Endothelial cell of umbilical vein (primary cell): ENCODE measurements at regions not wholly inside any gene's neighbourhood (a gene's known extent, or its start where the extent isn't known, plus 50 kb on each side); places are given as distances from the start of the nearest gene placed in this dataset.

Source experiments
- BruUV-seq: library from RNA; stranded (reverse); fragments of 400-500 nt; replicated peaks from 2 replicates; lab custom pipeline; 2021; lab: Mats Ljungman, UMichigan
- CTCF ChIA-PET: fragments of 300-600, 350-600 bp; sonication (Branson Sonifier 250); formaldehyde crosslinking; loops from one replicate; lab custom pipeline; 2021; ENCODE audit warnings: antibody characterized with exemption, inconsistent platforms; lab: Charles Lee
- POLR2A ChIA-PET: fragments of 300-600, 350-600 bp; sonication (Branson Sonifier 250); formaldehyde crosslinking; loops from one replicate; lab custom pipeline; 2021; ENCODE audit warnings: antibody characterized with exemption, inconsistent platforms; lab: Charles Lee
- DNase-seq: peaks from one replicate; pipeline ENCODE4 v3.0.0-alpha.2; 2011; ENCODE audit warnings: low read depth, low spot score
- FAIRE-seq: peaks from 2 replicates; lab custom pipeline; 2011; peaks lifted over from hg19 to GRCh38; lab: Jason Lieb, UNC
- H2AFZ ChIP-seq: 2 replicates; pipeline ENCODE4 v1.6.0; 2012; ENCODE audit warnings: low read depth, low read length, control low read depth, inconsistent platforms
- H3K27ac ChIP-seq: 2 replicates; pipeline ENCODE4 v1.5.1; 2011; ENCODE audit warnings: low read depth, mild to moderate bottlenecking, control low read depth, low read length, moderate library complexity; ENCODE audit not compliant: insufficient read depth
- H3K27me3 ChIP-seq, 2 experiments: 2 replicates each; pipeline versions ENCODE4 v1.6.0 to v1.6.1; 2011; ENCODE audit warnings: low read length in 2 of 2, mixed read lengths in 1 of 2; ENCODE audit not compliant: control insufficient read depth in 2 of 2, insufficient read depth in 2 of 2
- H3K36me3 ChIP-seq, 2 experiments: 2 replicates in 1 of 2; 3 replicates in 1 of 2; pipeline ENCODE4 v1.5.1; 2011; ENCODE audit warnings: low read length in 2 of 2, mild to moderate bottlenecking in 1 of 2, moderate library complexity in 1 of 2; ENCODE audit not compliant: control insufficient read depth in 2 of 2, insufficient read depth in 2 of 2; ENCODE audit errors: extremely low read depth in 1 of 2
- H3K4me1 ChIP-seq: 3 replicates; pipeline ENCODE4 v1.5.1; 2011; ENCODE audit warnings: mild to moderate bottlenecking, low read length; ENCODE audit not compliant: control insufficient read depth, insufficient read depth; ENCODE audit errors: extremely low read depth
- H3K4me2 ChIP-seq: 2 replicates; pipeline ENCODE4 v1.6.1; 2011; ENCODE audit warnings: low read length, control low read depth, mixed read lengths; ENCODE audit not compliant: insufficient read depth
- H3K4me3 ChIP-seq, 3 experiments: fragments of 200-600 bp in 1 of 3; sonication (generic), shearing (Covaris generic) in 1 of 3; replicated peaks in 1 of 3; 2 replicates each; pipeline ENCODE4 v1.5.1; 2011 to 2016; ENCODE audit warnings: control low read depth in 3 of 3, low read length in 3 of 3, mild to moderate bottlenecking in 2 of 3, inconsistent platforms in 1 of 3, low read depth in 1 of 3, moderate library complexity in 1 of 3; ENCODE audit not compliant: insufficient read depth in 1 of 3
- H3K79me2 ChIP-seq: 2 replicates; pipeline ENCODE4 v1.6.0; 2012; ENCODE audit warnings: low read length, inconsistent platforms; ENCODE audit not compliant: control insufficient read depth, insufficient read depth
- H3K9ac ChIP-seq: replicated peaks from 2 replicates; pipeline ENCODE3; 2011; ENCODE audit warnings: low read length, control low read depth; ENCODE audit not compliant: insufficient read depth; ENCODE audit errors: extremely low read depth
- H3K9me1 ChIP-seq: replicated peaks from 3 replicates; pipeline ENCODE4 v1.6.0; 2011; ENCODE audit warnings: mild to moderate bottlenecking, low read length; ENCODE audit not compliant: control insufficient read depth, insufficient read depth; ENCODE audit errors: extremely low read depth
- H3K9me3 ChIP-seq: replicated peaks from 2 replicates; pipeline ENCODE4 v1.5.1; 2012; ENCODE audit warnings: low read length, inconsistent platforms; ENCODE audit not compliant: control insufficient read depth, insufficient read depth
- H4K20me1 ChIP-seq: replicated peaks from 2 replicates; pipeline ENCODE3; 2011; ENCODE audit warnings: mild to moderate bottlenecking, low read length; ENCODE audit not compliant: control insufficient read depth, insufficient read depth; ENCODE audit errors: extremely low read depth
- EZH2 ChIP-seq: IDR thresholded peaks from 2 replicates; pipeline ENCODE4 v1.6.1; 2012; ENCODE audit warnings: borderline replicate concordance, low read depth, mild to moderate bottlenecking, moderate library complexity, low read length, inconsistent platforms; ENCODE audit not compliant: severe bottlenecking
- FOS ChIP-seq: IDR thresholded peaks from 2 replicates; pipeline ENCODE4 v1.6.1; 2011; ENCODE audit warnings: mild to moderate bottlenecking, low read length, moderate library complexity, borderline replicate concordance; ENCODE audit not compliant: insufficient read depth
- GATA2 ChIP-seq: IDR thresholded peaks from 2 replicates; pipeline ENCODE4 v1.7.0; 2011; ENCODE audit warnings: low read depth, mild to moderate bottlenecking, moderate library complexity, mixed read lengths, low read length; ENCODE audit not compliant: insufficient read length, insufficient read depth
- JUN ChIP-seq: IDR thresholded peaks from 2 replicates; pipeline ENCODE4 v1.6.1; 2011; ENCODE audit warnings: borderline replicate concordance, low read depth; ENCODE audit not compliant: insufficient read length, insufficient read depth
- MYC ChIP-seq: IDR thresholded peaks from one replicate; pipeline ENCODE4 v1.6.1; 2011; ENCODE audit warnings: mild to moderate bottlenecking, low read depth, low read length
- POLR2A ChIP-seq: IDR thresholded peaks from 2 replicates; pipeline ENCODE4 v1.6.1; 2012; ENCODE audit warnings: low read depth, mild to moderate bottlenecking, control low read depth, low read length
- POLR2AphosphoS5 ChIP-seq: IDR thresholded peaks from 2 replicates; pipeline ENCODE4 v1.6.1; 2012; ENCODE audit warnings: low read depth, mild to moderate bottlenecking, control low read depth, low read length, moderate library complexity; ENCODE audit not compliant: insufficient read depth
- dilution Hi-C: fragments of 300-500 bp; cut with MboI; formaldehyde crosslinking; loops from one replicate; pipeline ENCODE4 v1.15.0; 2019; ENCODE audit warnings: low sequenced_read_pairs; ENCODE audit not compliant: extremely low pct_ligation_motif_present
- intact Hi-C: fragments of 100-400 bp; cut with micrococcal nuclease; formaldehyde crosslinking; loops from one replicate; pipeline ENCODE4 v1.10.0; 2022
- TF ChIP-seq, protein P1 (sequence below): IDR thresholded peaks from 2 replicates; pipeline ENCODE4 v1.6.1; 2011; ENCODE audit not compliant: insufficient read depth, insufficient read length
- TF ChIP-seq, protein P2 (sequence below), 2 donors: IDR thresholded peaks; 1 replicate in 1 of 2; 2 replicates in 1 of 2; pipeline ENCODE4 v1.5.1; 2011; ENCODE audit warnings: low read length in 2 of 2, mild to moderate bottlenecking in 2 of 2, moderate library complexity in 2 of 2, control low read depth in 1 of 2, inconsistent platforms in 1 of 2, low read depth in 1 of 2; ENCODE audit not compliant: insufficient read depth in 1 of 2; ENCODE audit errors: extremely low read depth in 1 of 2

DNA sequence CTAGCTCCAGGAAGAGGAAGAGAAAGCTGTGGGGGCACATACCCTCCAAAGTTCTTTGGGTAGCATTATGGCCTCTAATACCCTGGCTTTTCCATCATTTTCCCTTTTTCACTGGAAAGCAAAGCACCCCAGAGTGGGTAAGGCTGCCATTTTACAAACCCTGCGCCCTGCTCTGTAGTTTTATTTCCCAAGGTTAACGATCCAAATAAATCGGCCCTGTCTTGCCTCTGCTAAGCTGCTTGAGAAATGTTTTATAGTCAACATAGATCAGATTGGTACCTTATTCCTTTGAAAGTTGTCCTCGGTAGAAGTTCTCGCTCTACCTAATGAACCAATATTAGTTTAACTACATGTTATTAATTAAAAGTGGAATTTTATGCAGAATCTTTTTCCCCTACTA lies 328.2 kb downstream of the NPIPA8 start:
- Histone ChIP-seq H2AFZ (no peak overlapping the region), H3K27me3 (no peaks in the 10 kb centered on the region), H3K4me2 (no peak overlapping the region), H4K20me1 (no peaks in the 10 kb centered on the region), H3K4me1 (no peaks in the 10 kb centered on the region), H3K9ac (no peak overlapping the region), H3K9me1 (no peaks in the 10 kb centered on the region), H3K4me3 (no peak overlapping the region), H3K79me2 (no peaks in the 10 kb centered on the region), H3K36me3 (no peaks in the 10 kb centered on the region), H3K9me3 (no peaks in the 10 kb centered on the region), H3K27ac (no peak overlapping the region)
- CTCF ChIA-PET = no interaction called here
- FAIRE-seq (no peak), DNase-seq (no peak)
- intact Hi-C loops (no loop called here), dilution Hi-C loops (no loop called here)
- TF ChIP-seq MYC = no peak
- TF ChIP-seq POLR2A = no peak
- TF ChIP-seq JUN = no peak
- TF ChIP-seq EZH2 = no peak
- no peak for TF ChIP-seq GATA2
- TF ChIP-seq, protein P1, sequence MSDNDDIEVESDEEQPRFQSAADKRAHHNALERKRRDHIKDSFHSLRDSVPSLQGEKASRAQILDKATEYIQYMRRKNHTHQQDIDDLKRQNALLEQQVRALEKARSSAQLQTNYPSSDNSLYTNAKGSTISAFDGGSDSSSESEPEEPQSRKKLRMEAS = no peak
- TF ChIP-seq, protein P2, sequence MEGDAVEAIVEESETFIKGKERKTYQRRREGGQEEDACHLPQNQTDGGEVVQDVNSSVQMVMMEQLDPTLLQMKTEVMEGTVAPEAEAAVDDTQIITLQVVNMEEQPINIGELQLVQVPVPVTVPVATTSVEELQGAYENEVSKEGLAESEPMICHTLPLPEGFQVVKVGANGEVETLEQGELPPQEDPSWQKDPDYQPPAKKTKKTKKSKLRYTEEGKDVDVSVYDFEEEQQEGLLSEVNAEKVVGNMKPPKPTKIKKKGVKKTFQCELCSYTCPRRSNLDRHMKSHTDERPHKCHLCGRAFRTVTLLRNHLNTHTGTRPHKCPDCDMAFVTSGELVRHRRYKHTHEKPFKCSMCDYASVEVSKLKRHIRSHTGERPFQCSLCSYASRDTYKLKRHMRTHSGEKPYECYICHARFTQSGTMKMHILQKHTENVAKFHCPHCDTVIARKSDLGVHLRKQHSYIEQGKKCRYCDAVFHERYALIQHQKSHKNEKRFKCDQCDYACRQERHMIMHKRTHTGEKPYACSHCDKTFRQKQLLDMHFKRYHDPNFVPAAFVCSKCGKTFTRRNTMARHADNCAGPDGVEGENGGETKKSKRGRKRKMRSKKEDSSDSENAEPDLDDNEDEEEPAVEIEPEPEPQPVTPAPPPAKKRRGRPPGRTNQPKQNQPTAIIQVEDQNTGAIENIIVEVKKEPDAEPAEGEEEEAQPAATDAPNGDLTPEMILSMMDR (IDR thresholded peaks at IDR 0.05; ENCODE audit: extremely low read depth in 1 of 2, insufficient read depth in 1 of 2, low read depth in 1 of 2, low read length in 2 of 2) = no peak
- TF ChIP-seq POLR2AphosphoS5 = no peak
- no peak for TF ChIP-seq FOS
- BruUV-seq = no TSS peak
- POLR2A ChIA-PET = no interaction called here
